ENCODE measurements at regions not wholly inside any gene's neighbourhood (a gene's known extent, or its start where the extent isn't known, plus 50 kb on each side); places are given as distances from the start of the nearest gene placed in this dataset.

- TF ChIP-seq CTCF (IDR thresholded peaks at IDR 0.05; ENCODE audit: insufficient read depth, low read length, poor library complexity, severe bottlenecking) (no peak), EZH2phosphoT487 (conservative IDR thresholded peaks at IDR 0.05; ENCODE audit: low read length) (no peak)
Measured at GRCh38 chr18:37980556-37980955, 415.0 kb upstream of the CELF4 start.

All from SU-DHL-6 (cell line).